ENCODE measurements at regions not wholly inside any gene's neighbourhood (a gene's known extent, or its start where the extent isn't known, plus 50 kb on each side); places are given as distances from the start of the nearest gene placed in this dataset.

DNA sequence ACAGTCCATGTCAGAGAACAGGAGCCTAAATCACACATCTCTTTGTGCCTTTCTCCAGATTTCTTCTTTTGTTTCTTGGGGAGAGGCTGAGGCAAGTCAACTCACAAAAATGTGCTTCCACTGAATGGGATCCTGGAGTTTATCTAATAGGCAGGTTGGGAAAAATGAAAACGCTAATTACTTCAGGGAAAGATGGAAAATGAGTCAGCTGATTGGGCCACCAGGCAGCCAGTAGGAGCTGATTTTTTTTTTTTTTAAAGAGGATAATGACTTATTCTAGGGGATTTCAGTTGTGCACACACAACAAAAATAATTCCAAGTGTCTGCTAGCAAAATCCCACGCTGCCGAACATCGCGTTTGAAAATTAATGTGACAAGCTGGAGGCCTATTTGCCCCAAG, 412.8 kb upstream of the ZMIZ1 start:
- Histone ChIP-seq H3K4me1 (no peaks in the 10 kb centered on the region), H3K27me3 (no peaks in the 10 kb centered on the region), H3K9me3 (no peaks in the 10 kb centered on the region), H3K4me3 (no peak overlapping the region), H3K36me3 (no peaks in the 10 kb centered on the region), H3K27ac (no peak overlapping the region)
- ATAC-seq (no peak), DNase-seq (no peak)
- intact Hi-C loops (cut with DNase I; ENCODE audit: low total_unique reads) = loop anchor here (2.0 to 10.0 kb wide), 2 partner anchors 423 to 539 kb away; no protein-coding TSS in a partner anchor
- TF ChIP-seq, protein P1, sequence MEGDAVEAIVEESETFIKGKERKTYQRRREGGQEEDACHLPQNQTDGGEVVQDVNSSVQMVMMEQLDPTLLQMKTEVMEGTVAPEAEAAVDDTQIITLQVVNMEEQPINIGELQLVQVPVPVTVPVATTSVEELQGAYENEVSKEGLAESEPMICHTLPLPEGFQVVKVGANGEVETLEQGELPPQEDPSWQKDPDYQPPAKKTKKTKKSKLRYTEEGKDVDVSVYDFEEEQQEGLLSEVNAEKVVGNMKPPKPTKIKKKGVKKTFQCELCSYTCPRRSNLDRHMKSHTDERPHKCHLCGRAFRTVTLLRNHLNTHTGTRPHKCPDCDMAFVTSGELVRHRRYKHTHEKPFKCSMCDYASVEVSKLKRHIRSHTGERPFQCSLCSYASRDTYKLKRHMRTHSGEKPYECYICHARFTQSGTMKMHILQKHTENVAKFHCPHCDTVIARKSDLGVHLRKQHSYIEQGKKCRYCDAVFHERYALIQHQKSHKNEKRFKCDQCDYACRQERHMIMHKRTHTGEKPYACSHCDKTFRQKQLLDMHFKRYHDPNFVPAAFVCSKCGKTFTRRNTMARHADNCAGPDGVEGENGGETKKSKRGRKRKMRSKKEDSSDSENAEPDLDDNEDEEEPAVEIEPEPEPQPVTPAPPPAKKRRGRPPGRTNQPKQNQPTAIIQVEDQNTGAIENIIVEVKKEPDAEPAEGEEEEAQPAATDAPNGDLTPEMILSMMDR (IDR thresholded peaks at IDR 0.05 in 4 of 5, conservative IDR thresholded peaks at IDR 0.05 in 1 of 5) = no peak
- no peak for TF ChIP-seq POLR2A (IDR thresholded peaks at IDR 0.05)
- in situ Hi-C loops (cut with MboI; ENCODE audit: low sequenced_read_pairs in 4 of 4) = loop anchor here (25.0 kb wide), 4 partner anchors 419 to 594 kb away; no protein-coding TSS in a partner anchor

DNA sequence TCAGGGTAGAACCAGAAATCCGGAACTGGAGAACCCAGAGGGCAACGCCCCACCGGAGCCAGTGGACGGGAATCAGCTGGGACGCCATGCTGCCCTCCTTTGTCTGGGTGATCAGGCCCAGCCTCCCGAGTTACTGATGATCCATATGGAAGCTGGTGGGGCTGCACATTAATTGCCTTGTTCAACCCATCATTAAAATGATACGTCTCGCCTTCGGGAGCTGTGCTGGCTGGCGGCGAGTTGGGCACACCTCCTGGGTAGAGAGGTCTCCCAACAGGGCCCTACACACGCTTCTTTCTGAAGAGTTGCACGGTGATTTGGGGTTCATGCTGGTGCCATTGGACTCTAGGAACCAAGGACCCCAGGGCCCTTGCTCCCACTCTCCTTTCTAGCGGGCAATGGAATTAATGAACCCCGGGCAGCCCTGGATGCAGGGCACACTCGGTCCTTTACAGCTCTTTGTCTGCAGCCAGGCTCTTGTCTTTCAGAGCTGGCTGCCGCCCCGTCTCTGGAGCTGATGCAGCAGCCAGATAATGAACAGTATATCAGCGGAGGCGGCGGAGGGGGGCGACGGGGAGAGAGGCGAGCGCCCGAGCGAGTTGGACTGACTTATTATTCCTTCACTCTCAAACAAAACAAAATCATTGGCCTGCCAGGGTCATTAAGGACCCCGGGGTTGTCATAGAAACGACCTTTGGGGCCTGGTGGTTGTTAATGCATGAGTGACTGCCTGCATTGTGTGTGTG, 412.2 kb upstream of the ZMIZ1 start:
- Histone ChIP-seq H3K27ac (no peak overlapping the region), H3K4me3 (no peak overlapping the region), H3K27me3 (no peaks in the 10 kb centered on the region), H3K36me3 (no peaks in the 10 kb centered on the region), H3K4me1 (no peaks in the 10 kb centered on the region), H3K9me3 (no peaks in the 10 kb centered on the region)
- no peak for TF ChIP-seq POLR2A (IDR thresholded peaks at IDR 0.05)
- TF ChIP-seq, protein P1 (IDR thresholded peaks at IDR 0.05 in 4 of 5, conservative IDR thresholded peaks at IDR 0.05 in 1 of 5) = no peak
- DNase-seq (no peak), ATAC-seq (no peak)
- in situ Hi-C loops (cut with MboI; ENCODE audit: low sequenced_read_pairs in 4 of 4) = loop anchor here (25.0 kb wide), 4 partner anchors 419 to 594 kb away; no protein-coding TSS in a partner anchor
- intact Hi-C loops (cut with DNase I; ENCODE audit: low total_unique reads) = loop anchor here (1.0 to 10.0 kb wide), 4 partner anchors 353 to 538 kb away; no protein-coding TSS in a partner anchor

DNA sequence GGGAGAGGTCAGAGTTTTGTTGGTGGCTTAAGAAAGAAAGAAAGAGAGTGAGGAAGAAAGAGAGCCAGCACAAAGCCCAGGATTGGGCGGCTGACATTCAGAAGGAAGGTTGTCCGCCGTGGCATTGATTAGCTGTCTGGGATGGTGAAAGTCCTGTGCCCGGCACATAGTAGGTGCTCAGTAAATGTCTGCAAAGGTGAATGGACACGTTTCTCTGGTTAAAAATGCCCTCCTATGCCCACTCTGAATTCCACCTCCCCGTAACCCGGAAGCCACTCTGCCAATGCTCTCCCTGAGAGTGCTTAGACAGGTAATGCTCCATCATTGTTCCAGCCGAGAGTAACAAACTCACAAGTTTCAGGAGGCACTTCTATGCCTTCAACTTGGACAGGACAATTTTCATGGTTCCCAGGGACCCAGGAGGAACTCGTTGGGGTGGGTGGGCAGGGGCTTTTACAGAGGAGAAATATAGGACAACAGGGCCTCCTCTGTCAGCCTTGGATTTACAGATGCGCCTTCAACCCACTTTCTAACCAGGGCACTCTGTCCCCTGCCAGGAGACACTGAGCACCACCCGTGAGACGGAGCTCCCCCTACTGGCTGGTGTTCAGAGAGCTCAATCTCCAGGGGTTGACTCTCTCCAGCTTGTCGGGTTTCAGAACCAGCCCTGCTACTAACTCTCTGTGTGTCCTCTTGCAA, 411.5 kb upstream of the ZMIZ1 start:
- TF ChIP-seq, protein P1 (IDR thresholded peaks at IDR 0.05 in 4 of 5, conservative IDR thresholded peaks at IDR 0.05 in 1 of 5) = peak; percentile 32 to 79 (median 57)
- TF ChIP-seq POLR2A (IDR thresholded peaks at IDR 0.05) = no peak
- peak; percentile 60 to 74 for DNase-seq
- H3K27me3 ChIP-seq = no peaks in the 10 kb centered on the region
- H3K4me3 ChIP-seq = no peak overlapping the region
- no peak overlapping the region for H3K27ac ChIP-seq
- intact Hi-C loops (cut with DNase I; ENCODE audit: low total_unique reads) = loop anchor here (1.0 to 10.0 kb wide), 4 partner anchors 354 to 537 kb away; no protein-coding TSS in a partner anchor
- peak; percentile 94 to 96 for ATAC-seq
- H3K36me3 ChIP-seq = no peaks in the 10 kb centered on the region
- no peaks in the 10 kb centered on the region for H3K9me3 ChIP-seq
- no peaks in the 10 kb centered on the region for H3K4me1 ChIP-seq
- in situ Hi-C loops (cut with MboI; ENCODE audit: low sequenced_read_pairs in 4 of 4) = loop anchor here (25.0 kb wide), 4 partner anchors 420 to 595 kb away; no protein-coding TSS in a partner anchor

DNA sequence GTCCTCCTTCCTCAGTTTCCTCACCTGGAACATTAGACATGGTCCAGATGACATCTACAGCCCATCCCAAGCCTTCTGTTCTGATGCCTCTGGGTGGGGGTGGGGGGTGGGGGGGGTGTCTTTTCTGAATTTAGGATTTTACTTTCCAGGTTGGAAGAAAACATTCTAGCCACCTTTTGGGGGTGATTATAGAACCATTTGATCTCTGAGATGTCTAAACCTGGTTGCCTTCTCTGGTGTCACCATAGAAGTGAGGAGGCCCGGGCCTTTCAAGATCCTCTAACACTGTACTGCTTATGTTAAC, 411.0 kb upstream of the ZMIZ1 start:
- no peaks in the 10 kb centered on the region for H3K4me1 ChIP-seq
- in situ Hi-C loops (cut with MboI; ENCODE audit: low sequenced_read_pairs in 4 of 4) (loop anchor here (25.0 kb wide), 4 partner anchors 421 to 596 kb away; no protein-coding TSS in a partner anchor), intact Hi-C loops (cut with DNase I; ENCODE audit: low total_unique reads) (loop anchor here (1.0 to 10.0 kb wide), 4 partner anchors 355 to 537 kb away; no protein-coding TSS in a partner anchor)
- H3K9me3 ChIP-seq = no peaks in the 10 kb centered on the region
- H3K27ac ChIP-seq = no peak overlapping the region
- H3K4me3 ChIP-seq = no peak overlapping the region
- DNase-seq = no peak
- no peak for TF ChIP-seq POLR2A (IDR thresholded peaks at IDR 0.05)
- TF ChIP-seq, protein P1 (IDR thresholded peaks at IDR 0.05 in 4 of 5, conservative IDR thresholded peaks at IDR 0.05 in 1 of 5) = no peak
- no peaks in the 10 kb centered on the region for H3K27me3 ChIP-seq
- no peaks in the 10 kb centered on the region for H3K36me3 ChIP-seq
- ATAC-seq = no peak

All from gastrocnemius medialis (tissue), 4 donors.